ENCODE measurements at regions not wholly inside any gene's neighbourhood (a gene's known extent, or its start where the extent isn't known, plus 50 kb on each side); places are given as distances from the start of the nearest gene placed in this dataset.

- TF ChIP-seq CTCF (IDR thresholded peaks at IDR 0.05) = no peak
- no peak for TF ChIP-seq POLR2A (IDR thresholded peaks at IDR 0.05)
- TF ChIP-seq POLR2AphosphoS5 (IDR thresholded peaks at IDR 0.05) = peak; percentile 42
These were observed 230.8 kb downstream of the POU4F1 start for GRCh38 chr13:78372581-78372980.

All from prostate gland (tissue), 2 donors.